Keratinocyte (primary cell): ENCODE measurements at regions not wholly inside any gene's neighbourhood (a gene's known extent, or its start where the extent isn't known, plus 50 kb on each side); places are given as distances from the start of the nearest gene placed in this dataset.

Experiments used
- DNase-seq: peaks from one replicate; pipeline ENCODE4 v3.0.0-alpha.2; 2011; ENCODE audit warnings: low read depth, missing footprints, low spot score
- FAIRE-seq: peaks from 2 replicates; lab custom pipeline; 2011; peaks lifted over from hg19 to GRCh38; lab: Jason Lieb, UNC
- H2AFZ ChIP-seq: 2 replicates; pipeline ENCODE4 v1.6.0; 2012; ENCODE audit warnings: low read length, control low read depth, inconsistent platforms; ENCODE audit not compliant: control insufficient read depth
- H3K27ac ChIP-seq: 2 replicates; pipeline ENCODE4 v1.5.1; 2011; ENCODE audit warnings: low read length; ENCODE audit not compliant: control insufficient read depth, insufficient read depth
- H3K27me3 ChIP-seq: 3 replicates; pipeline ENCODE4 v1.6.0; 2011; ENCODE audit warnings: low read length; ENCODE audit not compliant: control insufficient read depth, insufficient read depth; ENCODE audit errors: extremely low read depth
- H3K36me3 ChIP-seq, 2 experiments: 2 replicates in 1 of 2; 3 replicates in 1 of 2; pipeline ENCODE4 v1.5.1; 2011; ENCODE audit warnings: low read length in 2 of 2, mild to moderate bottlenecking in 1 of 2; ENCODE audit not compliant: control insufficient read depth in 2 of 2, insufficient read depth in 2 of 2; ENCODE audit errors: extremely low read depth in 1 of 2
- H3K4me1 ChIP-seq: 3 replicates; pipeline ENCODE4 v1.5.1; 2011; ENCODE audit warnings: low read length; ENCODE audit not compliant: control insufficient read depth, insufficient read depth; ENCODE audit errors: extremely low read depth
- H3K4me2 ChIP-seq: 3 replicates; pipeline ENCODE4 v1.6.0; 2011; ENCODE audit warnings: low read depth, low read length; ENCODE audit not compliant: control insufficient read depth, insufficient read depth; ENCODE audit errors: extremely low read depth
- H3K4me3 ChIP-seq, 3 experiments: fragments of 200-600 bp in 1 of 3; sonication (generic) in 1 of 3; 2 replicates in 2 of 3; 3 replicates in 1 of 3; pipeline ENCODE4 v1.5.1; 2011 to 2016; ENCODE audit warnings: low read length in 3 of 3, mild to moderate bottlenecking in 3 of 3, control low read depth in 2 of 3, inconsistent platforms in 1 of 3, low read depth in 1 of 3, mixed read lengths in 1 of 3, mixed run types in 1 of 3, moderate library complexity in 1 of 3; ENCODE audit not compliant: control insufficient read depth in 2 of 3, insufficient read depth in 2 of 3; ENCODE audit errors: extremely low read depth in 1 of 3
- H3K79me2 ChIP-seq: 2 replicates; pipeline ENCODE4 v1.6.0; 2012; ENCODE audit warnings: low read length; ENCODE audit not compliant: control insufficient read depth, insufficient read depth
- H3K9ac ChIP-seq: 3 replicates; pipeline ENCODE4 v1.6.0; 2011; ENCODE audit warnings: low read length; ENCODE audit not compliant: control insufficient read depth, insufficient read depth; ENCODE audit errors: extremely low read depth
- H3K9me1 ChIP-seq: 3 replicates; pipeline ENCODE4 v1.6.0; 2011; ENCODE audit warnings: low read length; ENCODE audit not compliant: control insufficient read depth, insufficient read depth; ENCODE audit errors: extremely low read depth
- H3K9me3 ChIP-seq: 2 replicates; pipeline ENCODE4 v1.5.1; 2012; ENCODE audit warnings: low read depth, low read length; ENCODE audit not compliant: control insufficient read depth
- H4K20me1 ChIP-seq: 3 replicates; pipeline ENCODE4 v1.6.0; 2011; ENCODE audit warnings: low read length; ENCODE audit not compliant: control insufficient read depth, insufficient read depth; ENCODE audit errors: extremely low read depth
- CTCF ChIP-seq, 3 experiments: IDR thresholded peaks in 1 of 3; conservative IDR thresholded peaks in 1 of 3; optimal IDR thresholded peaks in 1 of 3; 2 replicates in 2 of 3; 3 replicates in 1 of 3; pipeline versions ENCODE3 to v1.5.1; 2011; ENCODE audit warnings: low read length in 3 of 3, mild to moderate bottlenecking in 3 of 3, moderate library complexity in 2 of 3, control low read depth in 1 of 3, inconsistent platforms in 1 of 3; ENCODE audit not compliant: insufficient read depth in 2 of 3; ENCODE audit errors: extremely low read depth in 1 of 3
- EZH2 ChIP-seq: IDR thresholded peaks from one replicate; pipeline ENCODE4 v1.6.1; 2012; ENCODE audit warnings: inconsistent platforms, mild to moderate bottlenecking, low read length, moderate library complexity
- dilution Hi-C: fragments of 300-500 bp; cut with MboI; formaldehyde crosslinking; loops from one replicate; pipeline ENCODE4 v1.7.0; 2020; ENCODE audit warnings: low sequenced_read_pairs; ENCODE audit not compliant: extremely low pct_ligation_motif_present

DNA sequence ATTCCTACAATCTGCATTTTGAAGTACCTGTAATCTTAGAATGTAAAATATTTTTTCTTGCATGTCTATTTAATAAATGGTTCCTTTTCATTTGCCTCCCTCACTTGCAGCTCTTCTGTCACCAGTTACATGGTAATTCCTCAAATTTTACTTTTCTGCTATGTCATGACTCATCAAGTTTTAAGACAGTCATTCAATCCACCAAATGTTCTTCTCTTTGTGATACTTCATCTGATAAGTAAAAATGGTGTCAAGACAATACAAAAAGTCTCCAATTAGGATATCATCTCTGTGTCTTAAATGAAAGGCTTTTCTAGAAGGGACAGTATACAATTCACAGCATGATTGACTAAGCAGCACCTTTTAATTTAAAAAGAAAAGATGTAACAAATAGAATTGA, 104.9 kb upstream of the FTMT start:
- no peak overlapping the region for H3K27ac ChIP-seq
- H2AFZ ChIP-seq: no peak overlapping the region
- H3K27me3 ChIP-seq: no peaks in the 10 kb centered on the region
- no peaks in the 10 kb centered on the region for H3K4me1 ChIP-seq
- TF ChIP-seq CTCF (optimal IDR thresholded peaks at IDR 0.05 in 1 of 3, IDR thresholded peaks at IDR 0.05 in 1 of 3, conservative IDR thresholded peaks at IDR 0.05 in 1 of 3; ENCODE audit: extremely low read depth in 1 of 3, insufficient read depth in 2 of 3, low read length in 3 of 3): no peak
- no peak for TF ChIP-seq EZH2
- H3K9me1 ChIP-seq: no peaks in the 10 kb centered on the region
- no peaks in the 10 kb centered on the region for H4K20me1 ChIP-seq
- no peaks in the 10 kb centered on the region for H3K36me3 ChIP-seq
- H3K9me3 ChIP-seq: no peaks in the 10 kb centered on the region
- H3K9ac ChIP-seq: no peak overlapping the region
- FAIRE-seq (no peak), DNase-seq (no peak)
- dilution Hi-C loops: no loop called here
- no peak overlapping the region for H3K4me3 ChIP-seq
- no peak overlapping the region for H3K4me2 ChIP-seq
- no peaks in the 10 kb centered on the region for H3K79me2 ChIP-seq

GRCh38 chr5:121748686-121749085, 103.0 kb upstream of the FTMT start:
- no peaks in the 10 kb centered on the region for H3K36me3 ChIP-seq
- dilution Hi-C loops: no loop called here
- H2AFZ ChIP-seq: no peak overlapping the region
- no peak overlapping the region for H3K4me3 ChIP-seq
- no peak overlapping the region for H3K9ac ChIP-seq
- no peak overlapping the region for H3K4me2 ChIP-seq
- FAIRE-seq (no peak), DNase-seq (no peak)
- H3K9me1 ChIP-seq: no peaks in the 10 kb centered on the region
- H3K4me1 ChIP-seq: no peaks in the 10 kb centered on the region
- no peaks in the 10 kb centered on the region for H3K9me3 ChIP-seq
- no peaks in the 10 kb centered on the region for H3K27me3 ChIP-seq
- TF ChIP-seq CTCF (optimal IDR thresholded peaks at IDR 0.05 in 1 of 3, IDR thresholded peaks at IDR 0.05 in 1 of 3, conservative IDR thresholded peaks at IDR 0.05 in 1 of 3; ENCODE audit: extremely low read depth in 1 of 3, insufficient read depth in 2 of 3, low read length in 3 of 3) (no peak), EZH2 (no peak)
- no peaks in the 10 kb centered on the region for H4K20me1 ChIP-seq
- no peak overlapping the region for H3K27ac ChIP-seq
- H3K79me2 ChIP-seq: no peaks in the 10 kb centered on the region
